GM20431 (cell line): ENCODE measurements at regions not wholly inside any gene's neighbourhood (a gene's known extent, or its start where the extent isn't known, plus 50 kb on each side); places are given as distances from the start of the nearest gene placed in this dataset.

ENCODE experiments used
- in situ Hi-C: fragments of 300-500 bp; cut with MseI, MboI; formaldehyde crosslinking; loops from one replicate; pipeline ENCODE4 v1.15.0; 2020; ENCODE audit warnings: low sequenced_read_pairs; ENCODE audit not compliant: unreplicated experiment

- in situ Hi-C loops, result no loop called here
These were observed 112.1 kb upstream of the ANO1 start for GRCh38 chr11:69965821-69966582.

- in situ Hi-C loops, result no loop called here
These were observed 111.6 kb upstream of the ANO1 start for GRCh38 chr11:69966583-69966835.

GRCh38 chr11:69966910-69967483, 111.1 kb upstream of the ANO1 start:
- in situ Hi-C loops, result no loop called here

- in situ Hi-C loops, result no loop called here
These were observed 110.6 kb upstream of the ANO1 start for GRCh38 chr11:69967484-69967883.

GRCh38 chr11:69968396-69969347, 109.4 kb upstream of the ANO1 start:
- in situ Hi-C loops, result no loop called here

- in situ Hi-C loops, result no loop called here
These were observed 108.0 kb upstream of the ANO1 start for GRCh38 chr11:69969890-69970784.

- in situ Hi-C loops, result no loop called here
These were observed 107.2 kb upstream of the ANO1 start for GRCh38 chr11:69970785-69971535.

GRCh38 chr11:69971741-69972140, 106.4 kb upstream of the ANO1 start:
- in situ Hi-C loops, result no loop called here

- in situ Hi-C loops, result no loop called here
These were observed 105.7 kb upstream of the ANO1 start for GRCh38 chr11:69972351-69972802.

GRCh38 chr11:69974528-69974927, 103.6 kb upstream of the ANO1 start:
- in situ Hi-C loops, result no loop called here

GRCh38 chr11:69975822-69976221, 102.3 kb upstream of the ANO1 start:
- in situ Hi-C loops, result no loop called here

- in situ Hi-C loops, result no loop called here
These were observed 101.3 kb upstream of the ANO1 start for GRCh38 chr11:69976794-69977193.

GRCh38 chr11:69977951-69978350, 100.2 kb upstream of the ANO1 start:
- in situ Hi-C loops, result no loop called here

GRCh38 chr11:69978841-69979614, 99.1 kb upstream of the ANO1 start:
- in situ Hi-C loops, result no loop called here

- in situ Hi-C loops, result no loop called here
These were observed 98.5 kb upstream of the ANO1 start for GRCh38 chr11:69979632-69980031.

GRCh38 chr11:69981119-69981784, 96.9 kb upstream of the ANO1 start:
- in situ Hi-C loops, result no loop called here

GRCh38 chr11:69982690-69983570, 95.2 kb upstream of the ANO1 start:
- in situ Hi-C loops, result no loop called here
